ENCODE measurements at regions not wholly inside any gene's neighbourhood (a gene's known extent, or its start where the extent isn't known, plus 50 kb on each side); places are given as distances from the start of the nearest gene placed in this dataset.

DNA sequence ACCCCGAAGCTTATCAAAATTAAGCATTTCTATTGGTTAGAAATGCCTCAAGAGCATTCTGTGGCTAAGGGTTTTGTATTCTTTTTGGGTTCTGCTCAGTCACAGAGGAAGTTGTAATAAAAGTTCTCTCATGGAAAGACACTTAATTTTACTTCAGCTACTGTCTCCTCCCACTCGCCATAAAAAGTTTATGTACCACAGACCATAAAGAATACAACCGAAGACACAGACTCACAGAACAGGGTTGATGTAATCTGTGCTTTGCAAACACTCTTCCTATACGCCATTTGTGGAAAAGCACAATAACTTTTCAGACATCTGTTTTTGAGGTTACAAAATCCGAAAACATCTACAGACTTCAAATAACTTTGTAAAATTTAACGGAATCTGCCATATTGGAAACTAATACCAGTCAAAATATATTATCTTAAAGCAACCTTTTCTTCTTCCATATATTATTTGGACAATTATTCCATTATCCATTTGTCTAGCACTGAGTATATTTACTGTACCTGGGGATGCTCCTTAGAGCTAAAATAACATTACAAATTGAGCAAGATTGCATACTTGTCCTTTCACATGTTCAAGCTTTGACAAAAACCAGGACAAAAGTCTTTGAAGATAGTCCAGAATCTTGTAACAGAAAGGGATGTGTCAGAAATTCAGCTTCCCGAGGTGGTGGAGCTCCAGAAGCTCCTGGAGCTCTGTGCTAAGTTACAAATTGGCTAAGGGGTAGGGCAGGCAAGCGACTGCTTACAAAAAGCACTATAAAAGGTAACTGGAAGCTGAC, 219.0 kb upstream of the MEOX2 start:
- intact Hi-C loops (cut with micrococcal nuclease) = no loop called here
- H3K36me3 Mint-ChIP-seq (ENCODE audit: low read depth) = no peaks in the 10 kb centered on the region
- H3K4me3 Mint-ChIP-seq = no peak overlapping the region
- no peak overlapping the region for H3K27ac Mint-ChIP-seq
- no peak for DNase-seq (ENCODE audit: low spot score)
- no peaks in the 10 kb centered on the region for H3K4me1 Mint-ChIP-seq (ENCODE audit: low read depth)
- H3K9me3 Mint-ChIP-seq = peaks cover 3% of the 10 kb centered on the region
- H3K27me3 Mint-ChIP-seq (ENCODE audit: insufficient read depth) = no peaks in the 10 kb centered on the region

DNA sequence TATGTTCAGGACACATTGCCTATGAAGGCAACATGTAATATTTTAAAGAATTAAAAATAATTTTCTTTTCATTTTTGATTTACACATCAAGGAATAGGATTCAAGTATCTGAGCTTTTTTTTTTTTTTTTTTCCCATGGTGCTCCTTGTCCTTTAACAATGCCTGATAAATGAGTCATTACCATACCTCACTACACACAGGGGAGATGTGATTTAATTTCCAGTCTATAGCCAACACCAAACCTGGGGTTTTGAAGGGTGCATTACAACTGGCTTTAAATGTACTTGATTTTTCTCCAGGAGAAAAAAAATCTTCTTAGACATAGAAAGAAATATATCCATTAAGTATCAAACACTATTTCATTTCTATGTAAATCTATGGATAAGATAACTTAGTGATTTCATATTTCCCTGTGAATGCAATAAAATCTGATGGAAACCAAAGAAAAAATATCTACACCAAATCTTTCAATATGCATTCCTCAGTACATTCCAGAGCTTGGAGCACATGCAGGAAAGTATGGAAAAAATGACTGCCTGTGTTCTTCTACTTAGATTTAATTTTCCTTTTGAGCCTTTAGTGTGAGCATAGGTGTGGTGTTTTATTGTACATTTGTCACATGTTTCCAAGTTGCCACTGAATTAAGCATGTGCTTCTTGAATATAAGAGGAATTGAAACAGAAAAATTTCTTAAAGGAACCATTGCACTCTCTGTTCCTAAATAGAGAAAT, 204.8 kb upstream of the MEOX2 start:
- Mint-ChIP-seq H3K27me3 (ENCODE audit: insufficient read depth) (no peaks in the 10 kb centered on the region), H3K4me1 (ENCODE audit: low read depth) (no peaks in the 10 kb centered on the region), H3K36me3 (ENCODE audit: low read depth) (no peaks in the 10 kb centered on the region), H3K9me3 (peaks cover 11% of the 10 kb centered on the region), H3K4me3 (no peak overlapping the region), H3K27ac (no peak overlapping the region)
- intact Hi-C loops (cut with micrococcal nuclease) = no loop called here
- no peak for DNase-seq (ENCODE audit: low spot score)

DNA sequence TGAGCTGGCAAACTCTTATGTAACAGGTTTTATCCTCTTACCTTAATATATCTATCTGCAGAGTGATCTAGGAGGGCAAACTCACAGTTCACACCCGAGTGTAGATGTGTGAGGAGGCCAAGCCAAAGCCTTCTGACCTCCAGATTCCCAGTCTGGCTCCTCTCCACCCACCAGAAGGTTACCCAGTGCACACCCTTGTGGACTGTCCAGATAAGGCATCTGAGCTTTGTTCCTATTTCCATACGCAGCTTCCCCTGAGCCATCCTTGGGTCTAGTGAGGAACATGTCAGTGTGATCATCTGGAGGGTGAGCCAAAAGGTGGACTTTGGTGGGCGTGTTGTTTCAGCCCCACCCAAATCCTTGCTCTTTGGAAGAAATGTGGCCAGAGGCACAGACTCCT, 203.0 kb upstream of the MEOX2 start:
- H3K36me3 Mint-ChIP-seq (ENCODE audit: low read depth) = no peaks in the 10 kb centered on the region
- no peaks in the 10 kb centered on the region for H3K27me3 Mint-ChIP-seq (ENCODE audit: insufficient read depth)
- no peak for DNase-seq (ENCODE audit: low spot score)
- intact Hi-C loops (cut with micrococcal nuclease) = no loop called here
- H3K4me3 Mint-ChIP-seq = no peak overlapping the region
- H3K4me1 Mint-ChIP-seq (ENCODE audit: low read depth) = no peaks in the 10 kb centered on the region
- peaks cover 3% of the 10 kb centered on the region for H3K9me3 Mint-ChIP-seq
- H3K27ac Mint-ChIP-seq = no peak overlapping the region

DNA sequence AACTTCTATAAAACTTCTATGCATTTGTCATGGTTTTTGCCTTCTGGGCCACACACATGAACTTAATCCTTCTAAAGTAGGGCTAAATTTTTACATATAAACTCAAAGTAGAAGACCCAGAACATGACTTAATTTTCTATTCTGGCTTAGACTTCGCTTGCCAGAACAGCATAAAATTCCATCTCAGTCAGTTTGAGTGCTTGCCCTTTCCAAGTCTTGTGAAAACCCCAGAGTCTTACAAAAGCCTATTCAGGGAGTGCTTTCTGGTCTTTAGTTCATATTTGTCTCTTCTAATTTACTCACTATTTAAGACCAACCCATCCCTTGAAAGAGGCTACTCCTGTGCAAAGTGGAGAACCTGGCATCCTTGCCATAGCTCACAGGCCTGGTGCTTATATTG, 201.6 kb upstream of the MEOX2 start:
- no peaks in the 10 kb centered on the region for H3K27me3 Mint-ChIP-seq (ENCODE audit: insufficient read depth)
- intact Hi-C loops (cut with micrococcal nuclease) = no loop called here
- no peaks in the 10 kb centered on the region for H3K36me3 Mint-ChIP-seq (ENCODE audit: low read depth)
- H3K4me1 Mint-ChIP-seq (ENCODE audit: low read depth) = no peaks in the 10 kb centered on the region
- no peak overlapping the region for H3K27ac Mint-ChIP-seq
- H3K4me3 Mint-ChIP-seq = no peak overlapping the region
- DNase-seq (ENCODE audit: low spot score) = no peak
- H3K9me3 Mint-ChIP-seq = no peaks in the 10 kb centered on the region

- intact Hi-C loops (cut with micrococcal nuclease) = no loop called here
- Mint-ChIP-seq H3K27ac (no peak overlapping the region), H3K4me1 (ENCODE audit: low read depth) (no peaks in the 10 kb centered on the region), H3K9me3 (no peaks in the 10 kb centered on the region), H3K27me3 (ENCODE audit: insufficient read depth) (no peaks in the 10 kb centered on the region), H3K4me3 (no peak overlapping the region), H3K36me3 (ENCODE audit: low read depth) (no peaks in the 10 kb centered on the region)
- no peak for DNase-seq (ENCODE audit: low spot score)
Measured at GRCh38 chr7:15886626-15887025, 200.1 kb upstream of the MEOX2 start.

GRCh38 chr7:15885678-15886077, 199.2 kb upstream of the MEOX2 start:
- H3K36me3 Mint-ChIP-seq (ENCODE audit: low read depth) = no peaks in the 10 kb centered on the region
- DNase-seq (ENCODE audit: low spot score) = no peak
- no peaks in the 10 kb centered on the region for H3K4me1 Mint-ChIP-seq (ENCODE audit: low read depth)
- no peak overlapping the region for H3K4me3 Mint-ChIP-seq
- H3K27me3 Mint-ChIP-seq (ENCODE audit: insufficient read depth) = no peaks in the 10 kb centered on the region
- H3K27ac Mint-ChIP-seq = no peak overlapping the region
- no peaks in the 10 kb centered on the region for H3K9me3 Mint-ChIP-seq
- intact Hi-C loops (cut with micrococcal nuclease) = no loop called here

- H3K27me3 Mint-ChIP-seq (ENCODE audit: insufficient read depth) = no peaks in the 10 kb centered on the region
- H3K9me3 Mint-ChIP-seq = no peaks in the 10 kb centered on the region
- H3K27ac Mint-ChIP-seq = no peak overlapping the region
- H3K36me3 Mint-ChIP-seq (ENCODE audit: low read depth) = no peaks in the 10 kb centered on the region
- intact Hi-C loops (cut with micrococcal nuclease) = no loop called here
- H3K4me1 Mint-ChIP-seq (ENCODE audit: low read depth) = no peaks in the 10 kb centered on the region
- no peak for DNase-seq (ENCODE audit: low spot score)
- no peak overlapping the region for H3K4me3 Mint-ChIP-seq
Measured at GRCh38 chr7:15874774-15875173, 188.3 kb upstream of the MEOX2 start.

DNA sequence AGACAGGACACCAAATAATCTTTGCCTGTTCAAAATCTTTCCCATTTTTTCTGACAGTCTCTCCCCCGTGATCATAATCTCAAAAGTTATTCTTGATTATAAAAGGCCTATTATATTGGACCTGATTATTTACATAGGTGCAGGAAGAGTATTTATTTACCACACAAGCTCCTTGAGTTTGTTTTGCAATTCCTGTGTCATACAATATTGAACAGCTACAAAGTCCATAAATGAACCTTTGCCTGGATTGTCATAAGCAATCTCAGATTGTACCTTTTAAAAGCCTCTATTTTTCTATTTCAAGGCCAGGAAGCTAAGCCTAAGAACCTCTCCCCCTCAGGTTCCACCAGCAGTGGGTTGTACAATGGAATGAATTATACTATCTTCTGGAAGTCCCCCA, 183.9 kb upstream of the MEOX2 start:
- intact Hi-C loops (cut with micrococcal nuclease) = no loop called here
- Mint-ChIP-seq H3K4me3 (no peak overlapping the region), H3K9me3 (no peaks in the 10 kb centered on the region), H3K27ac (no peak overlapping the region), H3K36me3 (ENCODE audit: low read depth) (no peaks in the 10 kb centered on the region), H3K27me3 (ENCODE audit: insufficient read depth) (no peaks in the 10 kb centered on the region), H3K4me1 (ENCODE audit: low read depth) (no peaks in the 10 kb centered on the region)
- DNase-seq (ENCODE audit: low spot score) = no peak

DNA sequence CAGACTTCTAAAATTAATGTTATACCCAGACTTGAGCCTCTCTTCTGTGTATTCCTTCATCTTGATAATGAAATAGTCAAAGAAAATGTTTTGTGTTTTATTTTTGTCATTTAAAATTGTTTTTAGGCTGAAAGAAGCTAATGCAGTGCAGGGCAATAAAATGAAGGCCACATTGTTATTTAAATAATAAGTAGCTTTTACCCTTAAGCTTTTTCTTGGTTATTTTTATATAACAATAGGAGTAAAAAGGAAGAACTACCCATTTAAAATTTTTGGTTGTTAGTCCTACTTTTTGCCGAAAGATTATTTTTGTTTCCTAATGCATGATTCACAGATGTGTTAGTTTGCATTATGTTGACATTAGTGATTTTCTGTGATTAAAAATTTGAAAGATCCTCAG, 181.0 kb upstream of the MEOX2 start:
- DNase-seq (ENCODE audit: low spot score) = no peak
- intact Hi-C loops (cut with micrococcal nuclease) = no loop called here
- Mint-ChIP-seq H3K4me3 (no peak overlapping the region), H3K9me3 (peaks cover 6% of the 10 kb centered on the region), H3K4me1 (ENCODE audit: low read depth) (no peaks in the 10 kb centered on the region), H3K27ac (no peak overlapping the region), H3K27me3 (ENCODE audit: insufficient read depth) (no peaks in the 10 kb centered on the region), H3K36me3 (ENCODE audit: low read depth) (no peaks in the 10 kb centered on the region)

DNA sequence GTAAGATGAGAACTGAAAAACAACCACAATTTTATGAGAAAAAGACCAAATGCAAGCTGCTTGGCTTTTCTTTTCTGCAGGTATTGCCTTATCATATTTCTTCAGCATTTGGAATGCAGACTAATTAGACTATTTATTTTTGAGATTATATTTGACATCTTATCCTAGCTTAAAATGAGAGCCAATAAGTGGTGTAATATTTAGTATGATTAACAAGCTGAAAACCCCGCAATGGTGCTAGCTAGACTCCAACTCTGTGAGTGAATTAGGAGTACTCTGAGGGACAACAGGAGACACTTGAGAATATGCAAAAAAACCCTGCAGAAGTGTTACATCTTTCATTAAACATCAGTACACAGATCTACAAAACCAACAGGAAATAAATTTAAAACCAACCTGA, 180.3 kb upstream of the MEOX2 start:
- Mint-ChIP-seq H3K4me3 (no peak overlapping the region), H3K27me3 (ENCODE audit: insufficient read depth) (no peaks in the 10 kb centered on the region), H3K36me3 (ENCODE audit: low read depth) (no peaks in the 10 kb centered on the region), H3K27ac (no peak overlapping the region), H3K4me1 (ENCODE audit: low read depth) (no peaks in the 10 kb centered on the region), H3K9me3 (peaks cover 6% of the 10 kb centered on the region)
- intact Hi-C loops (cut with micrococcal nuclease) = no loop called here
- no peak for DNase-seq (ENCODE audit: low spot score)

GRCh38 chr7:15864626-15864991, 178.1 kb upstream of the MEOX2 start:
- Mint-ChIP-seq H3K4me1 (ENCODE audit: low read depth) (no peaks in the 10 kb centered on the region), H3K9me3 (peaks cover 6% of the 10 kb centered on the region), H3K4me3 (no peak overlapping the region), H3K27ac (no peak overlapping the region), H3K27me3 (ENCODE audit: insufficient read depth) (no peaks in the 10 kb centered on the region), H3K36me3 (ENCODE audit: low read depth) (no peaks in the 10 kb centered on the region)
- DNase-seq (ENCODE audit: low spot score) = no peak
- intact Hi-C loops (cut with micrococcal nuclease) = no loop called here

GRCh38 chr7:15863951-15864625, 177.6 kb upstream of the MEOX2 start:
- H3K27me3 Mint-ChIP-seq (ENCODE audit: insufficient read depth) = no peaks in the 10 kb centered on the region
- peaks cover 6% of the 10 kb centered on the region for H3K9me3 Mint-ChIP-seq
- intact Hi-C loops (cut with micrococcal nuclease) = no loop called here
- no peaks in the 10 kb centered on the region for H3K4me1 Mint-ChIP-seq (ENCODE audit: low read depth)
- H3K27ac Mint-ChIP-seq = no peak overlapping the region
- no peak for DNase-seq (ENCODE audit: low spot score)
- no peak overlapping the region for H3K4me3 Mint-ChIP-seq
- no peaks in the 10 kb centered on the region for H3K36me3 Mint-ChIP-seq (ENCODE audit: low read depth)

DNA sequence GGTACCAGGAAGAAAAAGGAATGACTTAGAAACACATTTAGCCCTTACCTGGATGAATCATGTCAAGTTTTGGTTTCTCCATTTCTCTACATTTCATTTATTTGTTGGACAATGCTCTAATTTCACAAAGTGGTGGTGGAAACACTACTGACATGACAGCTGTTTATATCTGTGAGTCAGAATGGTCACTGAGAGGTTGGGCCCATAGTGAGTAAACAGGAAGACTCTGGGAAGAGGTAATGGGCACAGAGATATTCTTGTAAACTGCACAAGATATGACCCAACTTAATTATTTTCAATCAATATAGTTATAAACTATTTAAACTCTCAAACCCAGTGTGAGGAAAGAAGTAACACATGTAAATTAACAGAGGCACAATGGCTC, 176.3 kb upstream of the MEOX2 start:
- H3K4me3 Mint-ChIP-seq = no peak overlapping the region
- no peak overlapping the region for H3K27ac Mint-ChIP-seq
- no peaks in the 10 kb centered on the region for H3K27me3 Mint-ChIP-seq (ENCODE audit: insufficient read depth)
- H3K4me1 Mint-ChIP-seq (ENCODE audit: low read depth) = no peaks in the 10 kb centered on the region
- no peak for DNase-seq (ENCODE audit: low spot score)
- no peaks in the 10 kb centered on the region for H3K36me3 Mint-ChIP-seq (ENCODE audit: low read depth)
- peaks cover 6% of the 10 kb centered on the region for H3K9me3 Mint-ChIP-seq
- intact Hi-C loops (cut with micrococcal nuclease) = no loop called here
